ENCODE measurements at regions not wholly inside any gene's neighbourhood (a gene's known extent, or its start where the extent isn't known, plus 50 kb on each side); places are given as distances from the start of the nearest gene placed in this dataset.

GRCh38 chr1:55943721-55944435 is 635.5 kb downstream of the PLPP3 start:
- H3K79me2 ChIP-seq (ENCODE audit: insufficient read depth, low read depth, low read length), result no peaks in the 10 kb centered on the region
- no peak overlapping the region for H3K4me2 ChIP-seq (ENCODE audit: low read length)
- no peaks in the 10 kb centered on the region for H3K4me1 ChIP-seq (ENCODE audit: insufficient read depth, low read length, poor library complexity, severe bottlenecking)
- BruUV-seq (replicated peaks), result no TSS peak
- H3K27ac ChIP-seq (ENCODE audit: low read depth, low read length, poor library complexity, severe bottlenecking), result no peak overlapping the region
- H3K36me3 ChIP-seq (ENCODE audit: insufficient read depth, low read length), result no peaks in the 10 kb centered on the region
- ChIA-PET POLR2A (no interaction called here), CTCF (ENCODE audit: unreplicated experiment) (no interaction called here)
- no peaks in the 10 kb centered on the region for H4K20me1 ChIP-seq (ENCODE audit: insufficient read depth, low read length)
- no peak for TF ChIP-seq CTCF (conservative IDR thresholded peaks at IDR 0.05; ENCODE audit: low read length)
- no peak for TF ChIP-seq EZH2phosphoT487 (IDR thresholded peaks at IDR 0.05; ENCODE audit: borderline replicate concordance, low read depth, low read length)
- H3K4me3 ChIP-seq (ENCODE audit: low read depth, low read length, poor library complexity, severe bottlenecking), result no peak overlapping the region
- intact Hi-C loops (cut with micrococcal nuclease; ENCODE audit: unreplicated experiment), result no loop called here
- no peaks in the 10 kb centered on the region for H3K9me2 ChIP-seq (ENCODE audit: insufficient read depth, low read length)
- no peak overlapping the region for H2AFZ ChIP-seq (ENCODE audit: low read length)
- DNase-seq (ENCODE audit: low spot score), result no peak
- H3K9me3 ChIP-seq (ENCODE audit: low read length), result no peaks in the 10 kb centered on the region

GRCh38 chr1:55943012-55943411 is 636.4 kb downstream of the PLPP3 start:
- intact Hi-C loops (cut with micrococcal nuclease; ENCODE audit: unreplicated experiment), result no loop called here
- H3K4me1 ChIP-seq (ENCODE audit: insufficient read depth, low read length, poor library complexity, severe bottlenecking), result no peaks in the 10 kb centered on the region
- no peaks in the 10 kb centered on the region for H3K9me2 ChIP-seq (ENCODE audit: insufficient read depth, low read length)
- H3K4me2 ChIP-seq (ENCODE audit: low read length), result no peak overlapping the region
- H2AFZ ChIP-seq (ENCODE audit: low read length), result no peak overlapping the region
- H3K9me3 ChIP-seq (ENCODE audit: low read length), result no peaks in the 10 kb centered on the region
- no peak overlapping the region for H3K4me3 ChIP-seq (ENCODE audit: low read depth, low read length, poor library complexity, severe bottlenecking)
- no TSS peak for BruUV-seq (replicated peaks)
- no peaks in the 10 kb centered on the region for H3K36me3 ChIP-seq (ENCODE audit: insufficient read depth, low read length)
- H3K79me2 ChIP-seq (ENCODE audit: insufficient read depth, low read depth, low read length), result no peaks in the 10 kb centered on the region
- no peak overlapping the region for H3K27ac ChIP-seq (ENCODE audit: low read depth, low read length, poor library complexity, severe bottlenecking)
- DNase-seq (ENCODE audit: low spot score), result no peak
- H4K20me1 ChIP-seq (ENCODE audit: insufficient read depth, low read length), result no peaks in the 10 kb centered on the region
- ChIA-PET POLR2A (no interaction called here), CTCF (ENCODE audit: unreplicated experiment) (no interaction called here)
- no peak for TF ChIP-seq EZH2phosphoT487 (IDR thresholded peaks at IDR 0.05; ENCODE audit: borderline replicate concordance, low read depth, low read length)
- no peak for TF ChIP-seq CTCF (conservative IDR thresholded peaks at IDR 0.05; ENCODE audit: low read length)

GRCh38 chr1:55939866-55940265 is 639.5 kb downstream of the PLPP3 start:
- CTCF ChIA-PET (ENCODE audit: unreplicated experiment), result no interaction called here
- H3K9me3 ChIP-seq (ENCODE audit: low read length), result no peaks in the 10 kb centered on the region
- POLR2A ChIA-PET, result interaction anchor here (0.6 kb wide), 1 partner anchor 1702 kb away, joined by 6 read pairs; no protein-coding TSS in a partner anchor
- H3K27ac ChIP-seq (ENCODE audit: low read depth, low read length, poor library complexity, severe bottlenecking), result no peak overlapping the region
- no peak for TF ChIP-seq EZH2phosphoT487 (IDR thresholded peaks at IDR 0.05; ENCODE audit: borderline replicate concordance, low read depth, low read length)
- TF ChIP-seq CTCF (conservative IDR thresholded peaks at IDR 0.05; ENCODE audit: low read length), result no peak
- H4K20me1 ChIP-seq (ENCODE audit: insufficient read depth, low read length), result no peaks in the 10 kb centered on the region
- H3K4me3 ChIP-seq (ENCODE audit: low read depth, low read length, poor library complexity, severe bottlenecking), result no peak overlapping the region
- H3K79me2 ChIP-seq (ENCODE audit: insufficient read depth, low read depth, low read length), result no peaks in the 10 kb centered on the region
- no peak overlapping the region for H3K4me2 ChIP-seq (ENCODE audit: low read length)
- no peaks in the 10 kb centered on the region for H3K9me2 ChIP-seq (ENCODE audit: insufficient read depth, low read length)
- intact Hi-C loops (cut with micrococcal nuclease; ENCODE audit: unreplicated experiment), result no loop called here
- BruUV-seq (replicated peaks), result no TSS peak
- no peak overlapping the region for H2AFZ ChIP-seq (ENCODE audit: low read length)
- H3K36me3 ChIP-seq (ENCODE audit: insufficient read depth, low read length), result no peaks in the 10 kb centered on the region
- H3K4me1 ChIP-seq (ENCODE audit: insufficient read depth, low read length, poor library complexity, severe bottlenecking), result no peaks in the 10 kb centered on the region
- no peak for DNase-seq (ENCODE audit: low spot score)
